Adipocyte (in vitro differentiated cells): ENCODE measurements at regions not wholly inside any gene's neighbourhood (a gene's known extent, or its start where the extent isn't known, plus 50 kb on each side); places are given as distances from the start of the nearest gene placed in this dataset.

Source experiments
- DNase-seq: peaks from one replicate; pipeline ENCODE4 v3.0.0-alpha.2; 2015; ENCODE audit warnings: low read depth
- H3K27me3 ChIP-seq: replicated peaks from 2 replicates; pipeline ENCODE4 v1.7.0; 2013; ENCODE audit warnings: mild to moderate bottlenecking, low read length, moderate library complexity; ENCODE audit not compliant: control insufficient read depth, insufficient read depth
- H3K36me3 ChIP-seq: 2 replicates; pipeline ENCODE4 v1.7.0; 2013; ENCODE audit warnings: low read length, mild to moderate bottlenecking, moderate library complexity; ENCODE audit not compliant: control insufficient read depth, insufficient read depth, severe bottlenecking
- H3K4me1 ChIP-seq: 2 replicates; pipeline ENCODE4 v1.7.0; 2013; ENCODE audit warnings: mild to moderate bottlenecking, low read length, moderate library complexity; ENCODE audit not compliant: control insufficient read depth, insufficient read depth
- H3K4me3 ChIP-seq: 2 replicates; pipeline ENCODE4 v1.7.0; 2013; ENCODE audit warnings: mild to moderate bottlenecking, low read length, moderate library complexity
- H3K9ac ChIP-seq: 2 replicates; pipeline ENCODE4 v1.7.0; 2013; ENCODE audit warnings: mild to moderate bottlenecking, low read length, moderate library complexity
- H3K9me3 ChIP-seq: 2 replicates; pipeline ENCODE4 v1.7.0; 2013; ENCODE audit warnings: mild to moderate bottlenecking, low read length, moderate library complexity; ENCODE audit not compliant: control insufficient read depth

DNA sequence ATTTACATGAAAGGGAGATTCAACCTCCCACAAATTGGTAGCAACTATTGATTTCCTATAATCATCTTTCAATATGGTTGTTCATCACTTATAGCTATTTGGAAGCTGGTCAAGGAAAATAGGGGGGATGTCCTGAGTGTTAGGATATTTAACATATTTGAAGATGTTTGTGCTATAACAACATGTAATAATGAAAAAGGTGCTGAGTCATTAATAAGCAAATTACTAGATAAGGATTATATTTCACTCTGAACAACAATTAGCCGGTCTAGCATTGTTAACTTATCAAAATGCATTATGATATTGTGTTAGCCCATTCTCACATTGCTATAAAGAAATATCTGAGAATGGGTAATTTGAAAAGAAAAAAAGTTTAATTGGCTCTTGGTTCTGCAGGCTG is 225.8 kb upstream of the ARPP21 start:
- H3K9ac ChIP-seq: no peak overlapping the region
- no peaks in the 10 kb centered on the region for H3K27me3 ChIP-seq
- no peak for DNase-seq
- H3K4me1 ChIP-seq: no peaks in the 10 kb centered on the region
- no peaks in the 10 kb centered on the region for H3K9me3 ChIP-seq
- no peaks in the 10 kb centered on the region for H3K36me3 ChIP-seq
- no peak overlapping the region for H3K4me3 ChIP-seq

DNA sequence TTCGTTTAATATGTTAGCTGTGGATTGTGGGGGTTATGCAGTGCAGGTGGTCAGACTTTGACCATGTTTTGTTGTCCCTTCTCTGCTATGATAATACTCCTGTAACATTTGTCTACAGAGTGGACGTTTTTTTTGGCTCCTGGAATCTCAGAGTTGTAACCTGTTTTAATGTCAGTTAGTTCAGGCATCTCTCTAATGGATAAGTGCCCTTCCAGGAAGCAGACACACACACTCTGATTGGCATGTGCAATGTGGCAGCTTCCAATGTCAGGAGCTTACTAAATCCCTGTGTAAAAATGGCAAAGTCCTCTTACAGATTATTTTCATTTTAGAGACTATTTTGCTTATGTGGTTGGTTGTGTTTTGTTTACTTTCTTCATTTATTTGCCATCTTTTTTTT is 222.2 kb upstream of the ARPP21 start:
- DNase-seq: no peak
- Histone ChIP-seq H3K9me3 (no peaks in the 10 kb centered on the region), H3K27me3 (no peaks in the 10 kb centered on the region), H3K9ac (no peak overlapping the region), H3K4me3 (no peak overlapping the region), H3K4me1 (no peaks in the 10 kb centered on the region), H3K36me3 (no peaks in the 10 kb centered on the region)

DNA sequence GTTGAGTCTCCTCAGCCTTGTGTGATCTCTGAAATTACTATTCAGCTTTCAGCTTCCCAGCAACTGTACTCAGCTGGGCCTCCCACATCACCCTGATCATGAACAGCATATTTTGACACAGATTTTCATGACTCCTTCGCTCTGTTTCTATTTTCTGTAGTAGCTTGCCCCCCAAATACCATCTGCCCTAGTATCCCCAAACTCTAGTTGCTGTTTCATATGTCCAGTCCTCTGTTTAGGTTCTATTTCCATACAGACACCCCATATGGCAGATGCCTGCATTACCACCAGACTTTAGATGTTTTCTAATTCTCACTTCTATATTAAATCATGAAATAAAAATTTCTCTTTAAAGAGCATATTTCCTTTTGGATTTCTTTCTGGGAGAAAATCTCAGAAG is 217.2 kb upstream of the ARPP21 start:
- Histone ChIP-seq H3K4me3 (no peak overlapping the region), H3K9ac (no peak overlapping the region), H3K9me3 (peaks cover 3% of the 10 kb centered on the region), H3K4me1 (no peaks in the 10 kb centered on the region), H3K36me3 (no peaks in the 10 kb centered on the region), H3K27me3 (no peaks in the 10 kb centered on the region)
- peak; percentile 2 for DNase-seq

DNA sequence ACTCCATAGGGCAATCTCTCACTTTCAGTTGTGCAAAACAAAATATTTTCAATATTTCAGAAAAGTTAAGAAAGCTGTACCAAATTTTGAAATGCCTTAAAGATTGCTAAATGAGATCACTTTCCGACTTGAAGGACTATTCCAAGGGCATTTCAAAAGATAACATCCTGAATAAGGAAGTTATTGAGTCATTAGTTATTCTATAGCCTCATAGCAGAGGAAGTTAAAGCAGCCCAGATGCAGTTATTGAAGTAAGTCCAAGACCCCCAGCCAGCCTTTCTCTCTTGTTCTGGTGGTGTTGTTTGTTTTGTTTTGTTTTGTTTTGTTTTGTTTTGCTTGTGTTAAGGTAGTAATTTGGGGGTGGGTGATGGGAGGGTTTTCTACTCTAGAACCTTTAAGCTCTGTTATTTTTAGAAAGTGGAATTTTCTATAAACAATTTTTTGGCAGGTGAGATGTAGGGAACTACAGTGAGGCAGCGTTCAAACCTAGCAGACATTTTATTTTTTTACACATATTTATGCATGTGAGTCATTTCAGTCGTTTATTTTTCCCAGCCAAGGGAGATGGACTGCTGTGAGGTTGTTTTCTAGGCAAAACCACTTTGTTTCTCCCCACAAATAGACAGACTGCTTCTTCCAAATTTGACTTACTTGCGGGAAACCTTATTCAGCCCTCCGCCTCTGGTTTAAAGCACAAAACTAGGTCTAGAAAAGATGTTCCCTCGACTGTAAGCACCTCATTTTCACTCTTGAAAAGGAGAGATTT is 216.3 kb upstream of the ARPP21 start:
- H3K27me3 ChIP-seq: no peaks in the 10 kb centered on the region
- peak; percentile 60 for DNase-seq
- no peaks in the 10 kb centered on the region for H3K36me3 ChIP-seq
- H3K9ac ChIP-seq: no peak overlapping the region
- H3K9me3 ChIP-seq: peaks cover 3% of the 10 kb centered on the region
- H3K4me1 ChIP-seq: no peaks in the 10 kb centered on the region
- H3K4me3 ChIP-seq: no peak overlapping the region

DNA sequence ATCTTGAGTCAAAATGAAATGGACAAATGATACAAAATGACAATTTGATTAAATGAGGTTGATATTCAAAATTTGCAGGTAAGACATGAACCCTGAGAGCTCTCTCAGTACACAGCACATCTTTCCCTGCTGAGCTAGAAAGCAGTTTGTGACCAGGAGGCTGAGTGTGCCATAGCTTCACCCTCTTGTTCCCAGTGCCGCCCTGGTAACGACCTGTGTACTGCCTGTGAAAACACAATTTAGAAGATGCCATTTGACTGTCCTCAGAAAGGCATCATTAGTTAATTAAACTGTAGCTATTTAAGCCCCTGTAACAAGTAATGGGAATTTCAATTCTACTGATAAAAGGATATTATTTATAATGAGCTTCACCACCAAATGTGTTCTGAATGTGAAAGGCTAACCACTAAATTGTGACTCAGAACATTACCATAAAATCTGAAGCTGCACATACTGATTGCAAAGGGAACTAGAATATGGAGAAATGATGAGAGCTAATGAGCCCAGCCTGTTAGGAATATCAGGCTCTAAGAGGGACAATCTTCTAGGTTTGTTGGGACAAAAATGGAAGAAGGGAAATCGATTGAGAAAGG is 212.9 kb upstream of the ARPP21 start:
- no peak for DNase-seq
- H3K9ac ChIP-seq: no peak overlapping the region
- H3K4me1 ChIP-seq: no peaks in the 10 kb centered on the region
- H3K4me3 ChIP-seq: no peak overlapping the region
- no peaks in the 10 kb centered on the region for H3K36me3 ChIP-seq
- H3K27me3 ChIP-seq: no peaks in the 10 kb centered on the region
- peaks cover 3% of the 10 kb centered on the region for H3K9me3 ChIP-seq

DNA sequence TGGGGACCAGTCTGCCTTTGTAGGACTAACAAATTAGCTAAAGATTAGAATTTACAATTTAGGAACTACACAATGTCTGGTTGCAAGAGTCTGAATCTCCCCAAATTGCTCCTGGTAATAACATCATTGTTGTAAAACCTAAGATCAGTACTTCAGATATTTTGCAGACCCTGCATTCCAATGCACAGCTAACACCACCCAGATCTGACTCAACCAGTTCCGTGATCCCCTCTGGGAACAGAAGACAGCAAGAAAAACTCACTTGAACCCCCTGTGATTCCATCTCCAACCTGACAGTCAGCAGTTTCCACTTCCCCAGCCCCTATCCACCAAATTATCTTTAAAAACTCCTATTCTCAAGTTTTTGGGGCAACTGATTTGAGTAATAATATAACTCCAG is 201.9 kb upstream of the ARPP21 start:
- H3K4me1 ChIP-seq: no peaks in the 10 kb centered on the region
- H3K36me3 ChIP-seq: no peaks in the 10 kb centered on the region
- DNase-seq: no peak
- no peak overlapping the region for H3K4me3 ChIP-seq
- H3K27me3 ChIP-seq: no peaks in the 10 kb centered on the region
- no peaks in the 10 kb centered on the region for H3K9me3 ChIP-seq
- no peak overlapping the region for H3K9ac ChIP-seq

DNA sequence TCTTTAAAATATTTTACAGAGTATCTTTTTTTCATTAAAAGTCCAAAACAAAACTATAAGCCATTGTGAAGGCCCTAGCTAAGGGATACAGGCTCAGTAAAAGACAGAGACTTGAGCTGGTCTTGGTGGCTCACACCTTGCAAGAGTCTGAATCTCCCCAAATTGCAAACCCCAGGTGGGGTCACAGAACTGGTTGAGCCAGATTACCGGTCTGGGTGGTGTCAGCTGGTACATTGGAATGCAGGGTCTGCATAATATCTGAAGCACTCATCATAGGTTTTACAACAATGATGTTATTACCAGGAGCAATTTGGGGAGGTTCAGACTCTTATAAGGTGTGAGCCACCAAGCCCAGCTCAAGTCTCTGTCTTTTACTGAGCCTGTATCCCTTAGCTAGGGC is 201.2 kb upstream of the ARPP21 start:
- H3K36me3 ChIP-seq: no peaks in the 10 kb centered on the region
- no peak overlapping the region for H3K9ac ChIP-seq
- no peak for DNase-seq

DNA sequence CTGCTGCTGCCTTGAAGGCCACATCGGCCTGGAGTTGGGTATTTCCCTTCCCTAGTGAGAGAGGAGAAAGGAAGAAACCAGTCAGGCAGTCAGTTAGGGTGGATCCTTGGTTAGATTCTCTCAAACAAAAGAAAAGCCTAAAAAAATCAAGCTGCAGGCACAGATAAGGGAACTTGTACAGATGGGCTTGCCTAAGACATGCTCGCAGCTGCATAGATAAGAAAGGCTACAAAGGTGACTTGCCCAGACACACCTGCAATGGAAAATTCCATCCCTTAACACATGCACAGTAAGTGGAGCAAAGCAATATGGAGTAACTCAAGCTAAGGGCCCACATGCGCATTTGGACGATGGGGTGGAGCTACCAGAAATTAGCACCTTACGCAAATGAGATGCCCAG is 199.7 kb upstream of the ARPP21 start:
- Histone ChIP-seq H3K9ac (no peak overlapping the region), H3K9me3 (no peaks in the 10 kb centered on the region), H3K27me3 (no peaks in the 10 kb centered on the region), H3K36me3 (no peaks in the 10 kb centered on the region), H3K4me1 (no peaks in the 10 kb centered on the region), H3K4me3 (no peak overlapping the region)
- DNase-seq: no peak

More for the DNA sequence above, 201.2 kb upstream of the ARPP21 start:
- no peaks in the 10 kb centered on the region for H3K9me3 ChIP-seq
- H3K27me3 ChIP-seq: no peaks in the 10 kb centered on the region
- no peak overlapping the region for H3K4me3 ChIP-seq
- H3K4me1 ChIP-seq: no peaks in the 10 kb centered on the region

DNA sequence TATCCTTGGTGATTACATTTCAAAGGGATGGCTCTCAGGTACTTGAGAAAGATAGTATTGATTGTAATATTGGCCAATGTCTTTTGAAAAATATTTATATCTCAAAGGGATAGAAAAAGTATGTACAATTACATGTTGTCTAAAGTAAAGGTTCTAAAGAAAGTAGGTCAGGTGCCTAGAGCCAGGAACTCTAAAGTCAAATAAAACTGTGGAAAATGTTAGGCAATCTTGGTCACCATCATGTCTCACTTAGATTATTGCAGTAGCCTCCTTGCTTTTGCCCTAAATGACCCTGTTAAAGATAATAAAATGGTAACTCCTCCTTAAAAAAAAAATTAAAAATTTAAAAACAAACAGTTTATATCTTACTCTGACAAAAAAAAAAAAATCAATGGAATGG is 198.5 kb upstream of the ARPP21 start:
- H3K9me3 ChIP-seq: no peaks in the 10 kb centered on the region
- no peak for DNase-seq
- H3K4me3 ChIP-seq: no peak overlapping the region
- H3K36me3 ChIP-seq: no peaks in the 10 kb centered on the region
- H3K4me1 ChIP-seq: no peaks in the 10 kb centered on the region
- no peak overlapping the region for H3K9ac ChIP-seq
- no peaks in the 10 kb centered on the region for H3K27me3 ChIP-seq

DNA sequence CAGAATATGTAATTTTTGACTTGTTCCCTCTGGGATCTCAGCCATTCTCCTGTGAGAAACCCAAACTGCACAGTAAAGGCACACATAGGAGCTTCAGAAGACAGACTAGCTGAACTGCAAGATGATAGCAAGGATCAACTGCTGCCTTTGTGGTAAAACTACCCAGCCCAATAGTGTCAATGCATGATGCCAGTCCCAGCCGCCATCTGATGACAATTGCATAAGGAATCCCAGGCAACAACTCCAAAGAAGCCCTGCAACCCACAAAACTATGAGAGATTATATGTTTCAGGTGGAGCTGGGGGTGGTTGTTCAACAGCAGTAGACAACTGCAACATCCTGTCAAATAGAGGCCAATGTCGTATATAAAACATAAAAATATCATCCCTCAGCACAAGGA is 192.4 kb upstream of the ARPP21 start:
- no peak for DNase-seq
- Histone ChIP-seq H3K9me3 (no peaks in the 10 kb centered on the region), H3K9ac (no peak overlapping the region), H3K27me3 (no peaks in the 10 kb centered on the region), H3K4me1 (no peaks in the 10 kb centered on the region), H3K36me3 (no peaks in the 10 kb centered on the region), H3K4me3 (no peak overlapping the region)

DNA sequence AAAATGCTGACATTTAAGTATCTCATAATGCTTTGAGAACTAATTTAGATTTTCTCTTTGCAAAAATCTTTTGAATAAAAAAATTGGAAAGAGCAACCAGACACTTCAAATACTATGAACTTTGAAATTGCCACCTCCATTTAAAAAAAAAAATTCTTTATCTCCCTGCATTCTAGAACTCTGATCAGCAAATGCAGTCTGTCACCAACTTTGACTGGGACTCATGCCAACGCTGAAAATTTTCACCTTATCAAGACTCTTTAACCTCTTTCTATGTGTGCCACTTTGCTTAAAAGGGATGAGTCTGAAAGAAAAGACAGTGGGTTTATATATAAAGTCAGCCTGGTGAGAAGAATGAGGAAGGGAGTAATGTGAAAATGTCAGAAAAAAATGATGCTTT is 191.2 kb upstream of the ARPP21 start:
- no peak overlapping the region for H3K4me3 ChIP-seq
- no peak for DNase-seq
- no peaks in the 10 kb centered on the region for H3K36me3 ChIP-seq
- H3K27me3 ChIP-seq: no peaks in the 10 kb centered on the region
- no peak overlapping the region for H3K9ac ChIP-seq
- H3K9me3 ChIP-seq: no peaks in the 10 kb centered on the region
- no peaks in the 10 kb centered on the region for H3K4me1 ChIP-seq

DNA sequence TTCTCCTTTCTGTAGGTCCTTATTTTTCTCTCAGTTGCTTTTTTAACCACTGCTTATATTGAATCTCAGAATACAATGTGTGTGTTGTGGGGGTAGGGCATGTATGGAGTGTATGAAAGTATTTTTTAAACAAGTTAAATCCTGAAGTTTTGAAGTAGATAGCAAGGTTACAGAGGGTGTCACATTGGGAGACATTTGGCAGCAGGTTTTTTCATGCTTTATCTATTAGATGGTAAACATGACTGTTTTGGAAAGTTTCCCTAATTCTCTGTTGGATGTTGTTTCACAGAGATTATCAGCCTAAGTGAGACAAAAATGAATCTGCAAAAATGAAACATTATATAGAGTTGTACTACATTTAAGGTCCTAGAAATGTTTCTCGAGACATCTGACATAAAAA is 190.6 kb upstream of the ARPP21 start:
- no peak for DNase-seq
- Histone ChIP-seq H3K9me3 (no peaks in the 10 kb centered on the region), H3K4me3 (no peak overlapping the region), H3K27me3 (no peaks in the 10 kb centered on the region), H3K9ac (no peak overlapping the region), H3K36me3 (no peaks in the 10 kb centered on the region), H3K4me1 (no peaks in the 10 kb centered on the region)
